ENCODE measurements at regions not wholly inside any gene's neighbourhood (a gene's known extent, or its start where the extent isn't known, plus 50 kb on each side); places are given as distances from the start of the nearest gene placed in this dataset.
"Not testable (repeated sequence)": the region's sequence is repeated elsewhere in the genome, so short reads cannot be mapped to it uniquely, and the experiment has no call there.

- DNase-seq: no peak
These were observed 121.7 kb upstream of the DUSP10 start for GRCh38 chr1:221863635-221864034.

- DNase-seq: no peak
These were observed 121.1 kb upstream of the DUSP10 start for GRCh38 chr1:221862971-221863370.

GRCh38 chr1:221858818-221859611 lies 117.1 kb upstream of the DUSP10 start:
- no peak for DNase-seq

- not testable (repeated sequence) for DNase-seq
These were observed 115.2 kb upstream of the DUSP10 start for GRCh38 chr1:221857094-221857444.

- DNase-seq: no peak
These were observed 114.6 kb upstream of the DUSP10 start for GRCh38 chr1:221856228-221857093.

GRCh38 chr1:221855156-221855555 lies 113.3 kb upstream of the DUSP10 start:
- DNase-seq: no peak

- DNase-seq: no peak
These were observed 109.4 kb upstream of the DUSP10 start for GRCh38 chr1:221851336-221851735.

- no peak for DNase-seq
These were observed 108.7 kb upstream of the DUSP10 start for GRCh38 chr1:221850470-221851187.

- DNase-seq: no peak
These were observed 108.0 kb upstream of the DUSP10 start for GRCh38 chr1:221849897-221850296.

GRCh38 chr1:221849110-221849509 lies 107.2 kb upstream of the DUSP10 start:
- no peak for DNase-seq

- no peak for DNase-seq
These were observed 105.8 kb upstream of the DUSP10 start for GRCh38 chr1:221847676-221848075.

- DNase-seq: no peak
These were observed 103.9 kb upstream of the DUSP10 start for GRCh38 chr1:221845650-221846371.

GRCh38 chr1:221841983-221842335 lies 100.1 kb upstream of the DUSP10 start:
- DNase-seq: no peak

- DNase-seq: no peak
These were observed 99.5 kb upstream of the DUSP10 start for GRCh38 chr1:221841251-221841982.

GRCh38 chr1:221840511-221841243 lies 98.8 kb upstream of the DUSP10 start:
- no peak for DNase-seq

- no peak for DNase-seq
These were observed 98.0 kb upstream of the DUSP10 start for GRCh38 chr1:221839782-221840395.

GRCh38 chr1:221839321-221839720 lies 97.4 kb upstream of the DUSP10 start:
- DNase-seq: no peak

GRCh38 chr1:221837896-221838295 lies 96.0 kb upstream of the DUSP10 start:
- DNase-seq: no peak

GRCh38 chr1:221834698-221835513 lies 93.0 kb upstream of the DUSP10 start:
- DNase-seq: no peak

GRCh38 chr1:221832617-221833016 lies 90.7 kb upstream of the DUSP10 start:
- DNase-seq: no peak
